ENCODE measurements at regions not wholly inside any gene's neighbourhood (a gene's known extent, or its start where the extent isn't known, plus 50 kb on each side); places are given as distances from the start of the nearest gene placed in this dataset.

DNA sequence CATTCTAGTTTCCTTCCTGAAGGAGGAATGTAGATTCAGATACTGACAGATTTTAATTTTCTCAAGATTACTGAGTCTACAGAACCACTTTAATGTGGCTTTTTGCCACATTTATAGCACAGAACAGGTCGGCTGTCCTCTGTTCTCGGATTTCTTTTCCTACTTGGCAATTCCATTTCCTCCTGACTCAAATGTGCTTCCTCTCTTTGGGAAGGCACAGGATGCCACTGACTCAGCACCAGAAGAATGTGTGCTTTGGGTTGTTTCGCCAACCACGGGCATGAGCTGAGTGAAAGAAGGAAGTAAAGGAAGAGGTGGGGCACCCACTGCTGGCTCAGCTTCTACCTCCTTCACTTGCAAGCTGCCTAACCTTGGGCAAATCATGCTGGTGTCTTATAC, 970.6 kb upstream of the ACVR2A start:
- TF ChIP-seq POLR2A (IDR thresholded peaks at IDR 0.05) = no peak
- no peak for TF ChIP-seq CTCF (IDR thresholded peaks at IDR 0.05)

All from suprapubic skin (tissue), 3 donors.